SK-N-SH treated with all-trans-retinoic acid at 6 μM for 48 hours (cell line): ENCODE measurements at regions not wholly inside any gene's neighbourhood (a gene's known extent, or its start where the extent isn't known, plus 50 kb on each side); places are given as distances from the start of the nearest gene placed in this dataset.

ENCODE experiments used
- ESRRG ChIP-seq: fragments of 250-450 bp; sonication (Bioruptor Pico); IDR thresholded peaks from 2 replicates; pipeline ENCODE4 v1.6.1; 2021; ENCODE audit warnings: mild to moderate bottlenecking
- GLIS3 ChIP-seq: fragments of 250-450 bp; sonication (Bioruptor Pico); IDR thresholded peaks from 2 replicates; pipeline ENCODE4 v1.5.0; 2020; ENCODE audit warnings: mild to moderate bottlenecking, moderate library complexity
- TOX ChIP-seq: fragments of 250-450 bp; sonication (Bioruptor Pico); IDR thresholded peaks from 2 replicates; pipeline ENCODE4 v1.8.0; 2021; ENCODE audit warnings: mild to moderate bottlenecking, moderate library complexity, borderline replicate concordance
- ZC3H10 ChIP-seq: fragments of 250-450 bp; sonication (Bioruptor Pico); IDR thresholded peaks from 2 replicates; pipeline ENCODE4 v1.5.1; 2021; ENCODE audit warnings: mild to moderate bottlenecking, moderate library complexity
- ZFP3 ChIP-seq: fragments of 250-450 bp; sonication (Bioruptor Pico); IDR thresholded peaks from 2 replicates; pipeline ENCODE4 v1.5.0; 2020; ENCODE audit warnings: mild to moderate bottlenecking, moderate library complexity
- ZNF8 ChIP-seq: fragments of 450-650 bp; formaldehyde crosslinking; IDR thresholded peaks from 2 replicates; pipeline ENCODE4 v1.5.0; 2020; ENCODE audit warnings: mild to moderate bottlenecking, moderate library complexity
- TF ChIP-seq, protein P1 (sequence below): fragments of 250-450 bp; sonication (Bioruptor Pico); IDR thresholded peaks from 2 replicates; pipeline ENCODE4 v1.5.0; 2020; ENCODE audit warnings: mild to moderate bottlenecking, moderate library complexity

DNA sequence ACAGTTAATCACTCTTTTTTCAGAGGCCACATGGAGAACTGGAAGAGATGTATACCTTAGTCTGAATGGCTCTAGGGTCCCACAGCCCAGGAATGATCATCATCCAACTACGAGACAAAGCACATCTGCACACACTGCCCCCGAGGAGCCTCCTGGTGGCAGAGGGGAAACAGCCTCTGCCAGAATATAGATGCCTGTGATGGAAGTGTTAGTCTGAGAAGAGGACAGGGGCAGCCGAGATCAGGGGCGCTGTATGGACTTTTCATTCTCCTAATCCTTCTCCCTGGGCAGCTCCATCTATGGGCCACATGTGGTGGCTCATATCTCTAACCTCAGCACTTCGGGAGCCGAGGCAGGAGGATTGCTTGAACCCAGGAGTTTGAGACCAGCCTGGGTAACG, 82.8 kb upstream of the CAPRIN2 start:
- TF ChIP-seq TOX (CRISPR knock-in tag), result no peak
- TF ChIP-seq ZFP3, result no peak
- no peak for TF ChIP-seq GLIS3 (CRISPR knock-in tag)
- TF ChIP-seq, protein P1, sequence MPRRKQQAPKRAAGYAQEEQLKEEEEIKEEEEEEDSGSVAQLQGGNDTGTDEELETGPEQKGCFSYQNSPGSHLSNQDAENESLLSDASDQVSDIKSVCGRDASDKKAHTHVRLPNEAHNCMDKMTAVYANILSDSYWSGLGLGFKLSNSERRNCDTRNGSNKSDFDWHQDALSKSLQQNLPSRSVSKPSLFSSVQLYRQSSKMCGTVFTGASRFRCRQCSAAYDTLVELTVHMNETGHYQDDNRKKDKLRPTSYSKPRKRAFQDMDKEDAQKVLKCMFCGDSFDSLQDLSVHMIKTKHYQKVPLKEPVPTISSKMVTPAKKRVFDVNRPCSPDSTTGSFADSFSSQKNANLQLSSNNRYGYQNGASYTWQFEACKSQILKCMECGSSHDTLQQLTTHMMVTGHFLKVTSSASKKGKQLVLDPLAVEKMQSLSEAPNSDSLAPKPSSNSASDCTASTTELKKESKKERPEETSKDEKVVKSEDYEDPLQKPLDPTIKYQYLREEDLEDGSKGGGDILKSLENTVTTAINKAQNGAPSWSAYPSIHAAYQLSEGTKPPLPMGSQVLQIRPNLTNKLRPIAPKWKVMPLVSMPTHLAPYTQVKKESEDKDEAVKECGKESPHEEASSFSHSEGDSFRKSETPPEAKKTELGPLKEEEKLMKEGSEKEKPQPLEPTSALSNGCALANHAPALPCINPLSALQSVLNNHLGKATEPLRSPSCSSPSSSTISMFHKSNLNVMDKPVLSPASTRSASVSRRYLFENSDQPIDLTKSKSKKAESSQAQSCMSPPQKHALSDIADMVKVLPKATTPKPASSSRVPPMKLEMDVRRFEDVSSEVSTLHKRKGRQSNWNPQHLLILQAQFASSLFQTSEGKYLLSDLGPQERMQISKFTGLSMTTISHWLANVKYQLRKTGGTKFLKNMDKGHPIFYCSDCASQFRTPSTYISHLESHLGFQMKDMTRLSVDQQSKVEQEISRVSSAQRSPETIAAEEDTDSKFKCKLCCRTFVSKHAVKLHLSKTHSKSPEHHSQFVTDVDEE (CRISPR knock-in tag), result no peak
- TF ChIP-seq ZC3H10 (CRISPR knock-in tag), result no peak
- TF ChIP-seq ZNF8 (CRISPR knock-in tag), result no peak
- no peak for TF ChIP-seq ESRRG (CRISPR knock-in tag)
